Endodermal cell (in vitro differentiated cells): ENCODE measurements at regions not wholly inside any gene's neighbourhood (a gene's known extent, or its start where the extent isn't known, plus 50 kb on each side); places are given as distances from the start of the nearest gene placed in this dataset.
A peak's percentile ranks its signal among the peaks of the same experiment; 100 is the strongest.

ENCODE experiments used
- DNase-seq: peaks from one replicate; pipeline ENCODE4 v3.0.0-alpha.2; 2017
- H3K27ac ChIP-seq: 2 replicates; pipeline ENCODE4 v1.5.1; 2013; ENCODE audit warnings: mild to moderate bottlenecking, low read depth, low read length, moderate library complexity
- H3K27me3 ChIP-seq: 2 replicates; pipeline ENCODE4 v1.6.1; 2013; ENCODE audit warnings: mild to moderate bottlenecking, low read length, moderate library complexity; ENCODE audit not compliant: insufficient read depth, control insufficient read depth, poor library complexity, severe bottlenecking
- H3K36me3 ChIP-seq: 2 replicates; pipeline ENCODE4 v1.7.0; 2013; ENCODE audit warnings: mild to moderate bottlenecking, low read length, moderate library complexity; ENCODE audit not compliant: control insufficient read depth, insufficient read depth
- H3K4me1 ChIP-seq: one replicate; pipeline ENCODE4 v1.7.0; 2013; ENCODE audit warnings: low read length; ENCODE audit not compliant: control insufficient read depth, insufficient read depth
- H3K4me3 ChIP-seq: 2 replicates; pipeline ENCODE4 v1.5.1; 2013; ENCODE audit warnings: mild to moderate bottlenecking, low read length, moderate library complexity
- H3K9ac ChIP-seq: 2 replicates; pipeline ENCODE4 v1.6.1; 2013; ENCODE audit warnings: mild to moderate bottlenecking, low read length, moderate library complexity; ENCODE audit not compliant: poor library complexity, severe bottlenecking; ENCODE audit errors: extremely low read depth
- H3K9me3 ChIP-seq: 2 replicates; pipeline ENCODE4 v1.6.1; 2013; ENCODE audit warnings: mild to moderate bottlenecking, low read length, moderate library complexity; ENCODE audit not compliant: control insufficient read depth
- H3K27ac Mint-ChIP-seq: 2 replicates; pipeline ENCODE4 v1.8.0; 2020; ENCODE audit warnings: mixed read lengths
- H3K27me3 Mint-ChIP-seq: 2 replicates; pipeline ENCODE4 v1.8.0; 2021; ENCODE audit warnings: mild to moderate bottlenecking, mixed read lengths; ENCODE audit not compliant: insufficient read depth
- H3K36me3 Mint-ChIP-seq: 2 replicates; pipeline ENCODE4 v1.8.0; 2020; ENCODE audit warnings: low read depth, mixed read lengths
- H3K4me1 Mint-ChIP-seq: 2 replicates; pipeline ENCODE4 v1.8.0; 2020; ENCODE audit warnings: mixed read lengths
- H3K4me3 Mint-ChIP-seq: 2 replicates; pipeline ENCODE4 v1.8.0; 2020; ENCODE audit warnings: mild to moderate bottlenecking, moderate library complexity, mixed read lengths
- H3K9me3 Mint-ChIP-seq: 2 replicates; pipeline ENCODE4 v1.8.0; 2020; ENCODE audit warnings: mild to moderate bottlenecking, mixed read lengths
- CTCF ChIP-seq: fragments of 200-600 bp; sonication (generic); conservative IDR thresholded peaks from 2 replicates; pipeline ENCODE4 v1.5.0; 2021; ENCODE audit warnings: antibody characterized with exemption, mild to moderate bottlenecking
- WGBS, 2 experiments: methylation state at CpG; one replicate each; pipeline versions ENCODE4 v1.1.5 to v1.1.7; 2013; ENCODE audit warnings: missing lambda C conversion rate in 2 of 2, mixed read lengths in 1 of 2; ENCODE audit not compliant: insufficient coverage in 1 of 2, insufficient read length in 1 of 2; 5-methylcytosine and 5-hydroxymethylcytosine counted together

- Histone ChIP-seq H3K4me1 (no peaks in the 10 kb centered on the region), H3K27me3 (no peaks in the 10 kb centered on the region), H3K4me3 (no peak overlapping the region), H3K36me3 (no peaks in the 10 kb centered on the region), H3K27ac (no peak overlapping the region), H3K9ac (no peak overlapping the region), H3K9me3 (no peaks in the 10 kb centered on the region)
- no peak overlapping the region for H3K4me3 Mint-ChIP-seq
- no peaks in the 10 kb centered on the region for H3K36me3 Mint-ChIP-seq
- H3K27ac Mint-ChIP-seq = no peak overlapping the region
- no peak for TF ChIP-seq CTCF
- no peaks in the 10 kb centered on the region for H3K27me3 Mint-ChIP-seq
- DNase-seq = no peak
- no peaks in the 10 kb centered on the region for H3K4me1 Mint-ChIP-seq
- no peaks in the 10 kb centered on the region for H3K9me3 Mint-ChIP-seq
- 93 to 100% methylated on average over 3 to 6 of the region's 6 CpGs for WGBS, 2 experiments
Measured at GRCh38 chr21:32062591-32063227, 189.9 kb downstream of the HUNK start.

GRCh38 chr21:32061729-32062128 is 188.9 kb downstream of the HUNK start:
- no peak overlapping the region for H3K4me3 ChIP-seq
- TF ChIP-seq CTCF = no peak
- no peak overlapping the region for H3K27ac ChIP-seq
- Mint-ChIP-seq H3K27me3 (no peaks in the 10 kb centered on the region), H3K36me3 (no peaks in the 10 kb centered on the region), H3K4me3 (no peak overlapping the region), H3K9me3 (no peaks in the 10 kb centered on the region), H3K4me1 (no peaks in the 10 kb centered on the region), H3K27ac (no peak overlapping the region)
- no CpG with 5 or more reads among the region's 1 CpG for WGBS, 2 experiments
- H3K9me3 ChIP-seq = no peaks in the 10 kb centered on the region
- no peak for DNase-seq
- H3K4me1 ChIP-seq = no peaks in the 10 kb centered on the region
- no peaks in the 10 kb centered on the region for H3K27me3 ChIP-seq
- H3K9ac ChIP-seq = no peak overlapping the region
- H3K36me3 ChIP-seq = no peaks in the 10 kb centered on the region

GRCh38 chr21:32056791-32057190 is 184.0 kb downstream of the HUNK start:
- Mint-ChIP-seq H3K4me3 (no peak overlapping the region), H3K27ac (no peak overlapping the region), H3K27me3 (no peaks in the 10 kb centered on the region), H3K4me1 (no peaks in the 10 kb centered on the region), H3K9me3 (peaks cover 8% of the 10 kb centered on the region), H3K36me3 (no peaks in the 10 kb centered on the region)
- Histone ChIP-seq H3K27me3 (no peaks in the 10 kb centered on the region), H3K27ac (no peak overlapping the region), H3K4me1 (no peaks in the 10 kb centered on the region), H3K36me3 (no peaks in the 10 kb centered on the region), H3K9ac (no peak overlapping the region), H3K9me3 (no peaks in the 10 kb centered on the region), H3K4me3 (no peak overlapping the region)
- DNase-seq = peak; percentile 77
- WGBS, 2 experiments = 82 to 100% methylated on average over 1 to 8 of the region's 8 CpGs
- no peak for TF ChIP-seq CTCF
